NCI-H226 (cell line): ENCODE measurements at regions not wholly inside any gene's neighbourhood (a gene's known extent, or its start where the extent isn't known, plus 50 kb on each side); places are given as distances from the start of the nearest gene placed in this dataset.

Source experiments
- DNase-seq: peaks from one replicate; pipeline ENCODE4 v3.0.0-alpha.2; 2015

DNA sequence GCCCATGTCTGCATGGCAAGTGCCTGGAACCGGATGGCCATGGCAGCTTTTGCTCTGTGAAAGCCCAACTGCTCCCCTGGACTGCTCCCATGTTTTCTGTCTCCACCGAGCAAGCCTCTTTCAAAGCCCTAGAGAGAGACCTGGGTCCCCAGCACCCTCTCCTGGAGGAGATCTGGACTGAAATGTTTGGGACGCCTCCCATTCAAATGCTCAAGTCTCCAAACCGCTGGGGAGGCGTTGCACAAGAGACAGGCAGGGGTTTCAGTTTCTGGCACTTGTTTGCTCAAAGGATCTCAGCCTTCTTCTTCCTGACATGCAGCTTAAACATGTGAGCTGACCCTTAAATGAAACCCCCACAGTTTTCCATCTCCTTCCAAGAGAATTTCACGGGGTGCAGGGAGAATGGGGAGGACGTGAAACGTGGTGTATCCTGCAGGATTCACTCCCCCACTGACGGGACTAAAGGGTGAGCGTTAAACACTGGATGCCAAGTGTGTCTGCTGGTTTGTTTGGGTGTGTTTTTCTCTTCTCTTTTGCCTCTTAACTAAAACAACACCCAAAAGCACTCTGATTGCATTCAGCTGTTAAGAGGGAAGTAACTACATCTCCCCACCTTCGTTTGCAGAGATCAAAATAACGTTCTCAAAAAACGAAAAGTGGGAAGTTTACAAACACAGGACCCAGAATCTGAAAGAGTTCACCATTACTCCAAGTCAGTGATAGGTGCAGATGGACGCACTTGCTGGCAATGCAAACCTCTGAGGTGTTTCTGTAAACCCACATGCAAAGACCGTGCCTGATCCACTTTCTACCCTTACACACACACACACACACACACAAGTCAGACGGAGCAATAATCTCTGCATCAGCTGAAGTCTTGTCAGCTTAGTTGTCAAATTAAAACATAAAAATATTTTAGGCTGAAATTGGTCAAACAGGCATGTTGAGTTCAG lies 256.9 kb downstream of the C16orf95 start:
- DNase-seq = no peak

- DNase-seq = no peak
Observed at GRCh38 chr16:87061243-87061920, 255.8 kb downstream of the C16orf95 start.

DNA sequence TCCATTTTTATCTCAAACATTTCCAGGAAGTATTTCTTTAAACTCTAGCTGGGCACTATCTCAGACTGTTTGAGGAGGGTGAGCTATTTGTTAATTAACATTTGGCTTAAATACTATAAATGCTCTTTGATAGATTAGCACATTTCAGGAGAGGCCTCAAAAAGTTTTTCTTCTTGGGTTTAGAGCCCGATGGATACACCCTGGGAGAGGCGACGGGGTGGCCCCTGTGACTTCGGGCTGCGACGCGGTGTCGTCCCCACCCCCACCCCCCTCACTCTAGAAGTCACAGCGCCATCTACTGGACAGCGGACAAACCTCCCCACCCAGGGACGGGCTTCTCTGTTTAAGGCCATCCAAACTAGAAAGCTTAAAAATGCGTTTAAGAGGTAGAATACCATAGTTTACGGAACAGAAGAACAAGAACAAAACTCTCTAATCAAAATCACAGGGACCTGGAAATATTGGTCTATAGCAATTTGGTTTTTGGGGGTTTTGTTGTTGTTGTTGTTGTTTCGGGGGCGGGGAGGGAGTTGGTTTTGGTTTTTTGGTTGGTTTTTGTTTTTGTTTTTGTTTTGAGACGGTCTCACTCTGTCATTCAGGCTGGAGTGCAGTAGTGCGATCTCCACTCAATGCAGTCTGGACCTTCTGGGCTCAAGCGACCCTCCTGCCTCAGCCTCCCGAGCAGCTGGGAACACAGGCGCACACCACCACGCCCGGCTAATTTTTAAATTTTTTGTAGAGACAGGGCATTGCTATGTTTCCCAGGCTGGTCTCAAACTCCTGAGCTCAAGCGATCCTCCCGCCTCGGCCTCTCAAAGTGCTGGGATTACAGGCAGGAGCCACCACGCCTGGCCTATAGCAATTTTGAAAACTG lies 254.4 kb downstream of the C16orf95 start:
- peak; percentile 30 for DNase-seq

DNA sequence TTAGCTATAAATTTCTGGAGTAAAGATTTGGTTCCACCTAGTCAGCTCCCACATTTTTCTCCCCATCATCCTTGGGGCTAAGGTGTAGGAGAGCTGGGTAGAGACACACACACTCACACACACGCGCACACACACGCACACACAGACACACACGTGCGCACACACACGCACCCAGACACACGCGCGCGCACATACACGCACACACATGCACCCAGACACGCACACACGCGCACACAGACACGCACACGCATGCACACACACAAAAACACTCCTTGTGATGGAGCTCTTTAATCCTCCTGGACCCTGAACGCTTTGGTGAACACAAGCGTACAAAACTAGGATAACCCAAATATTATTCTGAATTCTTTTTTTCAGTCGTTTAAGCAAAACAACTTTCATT lies 253.6 kb downstream of the C16orf95 start:
- DNase-seq = no peak

DNA sequence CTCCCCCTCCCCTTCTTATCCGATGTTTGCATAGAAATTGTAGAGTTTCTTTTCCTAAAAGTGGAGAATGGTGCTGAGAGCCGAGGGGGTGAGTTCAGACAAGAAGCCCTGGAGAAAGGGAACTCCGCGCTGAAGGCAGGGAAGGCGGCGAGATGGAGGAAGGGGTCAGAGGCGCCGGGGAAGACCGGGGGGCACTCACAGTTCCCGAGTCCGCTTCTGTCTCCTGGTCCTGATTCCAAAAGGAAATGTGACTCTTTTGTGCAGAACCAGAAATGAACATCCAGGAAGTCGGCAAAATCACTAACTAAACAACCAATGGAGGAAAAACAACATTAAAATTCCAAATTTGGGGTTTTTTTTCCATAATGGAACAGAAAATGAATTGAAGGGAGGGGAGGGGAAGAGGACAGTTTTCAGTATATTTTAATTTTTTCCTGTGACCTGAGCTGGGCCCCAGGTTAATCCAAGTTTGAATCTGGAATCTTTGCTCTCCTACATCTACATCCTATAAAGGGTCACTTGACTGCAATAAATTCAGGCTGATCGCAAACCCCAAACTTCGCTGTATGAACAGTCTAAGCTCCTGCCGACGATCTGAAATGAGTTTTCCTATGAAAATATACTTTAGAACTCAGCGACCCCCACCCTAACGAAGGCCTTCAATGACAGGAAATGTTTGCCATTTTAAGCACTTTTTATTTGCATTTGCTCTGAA lies 252.3 kb downstream of the C16orf95 start:
- DNase-seq = no peak

GRCh38 chr16:87065446-87066132 lies 251.6 kb downstream of the C16orf95 start:
- DNase-seq = no peak

DNA sequence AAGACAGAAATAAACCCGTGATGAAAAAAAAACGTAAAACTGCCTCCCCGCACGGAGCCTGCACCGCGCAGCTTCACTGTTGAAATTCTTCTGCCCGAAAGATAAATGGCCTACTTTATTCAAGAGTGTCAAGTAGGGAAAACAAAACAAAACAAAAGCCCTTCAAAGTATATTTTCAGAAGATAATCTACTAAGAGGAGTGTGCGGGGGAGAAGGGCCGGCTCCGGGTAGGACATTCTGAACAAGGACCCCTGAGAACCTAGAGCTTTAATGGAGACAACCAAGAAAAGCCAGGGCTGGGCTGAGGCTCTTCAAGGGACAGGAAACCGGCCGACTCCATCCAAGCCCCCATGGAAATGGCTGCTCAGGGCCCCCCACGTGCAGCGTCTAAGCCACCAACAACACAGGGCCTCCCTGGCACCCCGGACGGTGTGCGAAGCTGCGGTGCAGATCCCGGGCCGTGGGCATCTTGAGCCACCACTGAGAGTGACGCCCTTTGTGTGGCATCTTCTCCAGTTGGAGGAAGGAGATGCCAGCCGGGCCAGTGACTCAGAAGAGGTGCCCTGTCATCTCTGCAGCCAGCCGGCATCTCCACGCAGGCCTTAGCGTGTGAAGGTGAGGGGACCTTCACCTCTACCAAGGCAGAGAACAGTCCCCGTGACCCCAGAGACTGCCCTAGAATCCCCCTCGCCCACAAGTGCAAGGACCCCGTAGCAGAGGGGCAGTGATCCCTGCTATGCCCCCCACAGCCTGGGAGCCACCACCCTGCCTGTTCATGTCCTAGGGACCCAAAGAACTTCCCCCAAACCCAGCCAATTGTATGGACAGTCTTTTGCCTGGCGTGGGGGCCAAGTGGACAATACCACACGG lies 250.8 kb downstream of the C16orf95 start:
- DNase-seq = no peak

DNA sequence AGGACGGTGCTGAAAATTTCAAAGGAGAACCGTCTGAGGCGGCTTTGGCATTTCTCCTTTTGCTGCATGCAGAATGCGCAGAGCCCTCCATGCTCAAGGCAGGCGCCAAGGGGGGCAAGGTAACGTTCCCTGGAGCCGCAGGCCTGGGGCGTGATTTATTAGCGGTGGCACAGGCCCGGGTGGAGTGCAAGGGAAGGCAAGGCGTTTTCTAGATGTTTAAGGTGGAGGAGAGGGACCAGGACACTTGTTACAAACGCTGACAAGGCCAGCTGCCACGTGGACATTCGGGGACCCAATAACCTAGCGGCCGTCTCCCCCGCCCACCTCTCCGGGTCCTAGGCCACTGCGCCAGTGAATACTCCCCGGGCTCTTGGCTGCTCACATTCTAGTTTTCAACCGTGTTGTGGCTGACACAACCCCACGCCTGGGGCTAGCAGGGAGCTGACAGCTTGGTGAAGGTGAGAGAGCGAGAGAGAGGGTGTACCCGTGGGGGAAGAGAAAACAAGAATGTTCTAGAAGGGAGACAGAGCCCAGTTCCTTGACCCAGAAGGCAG lies 250.1 kb downstream of the C16orf95 start:
- no peak for DNase-seq

GRCh38 chr16:87067836-87068761 lies 249.1 kb downstream of the C16orf95 start:
- no peak for DNase-seq

DNA sequence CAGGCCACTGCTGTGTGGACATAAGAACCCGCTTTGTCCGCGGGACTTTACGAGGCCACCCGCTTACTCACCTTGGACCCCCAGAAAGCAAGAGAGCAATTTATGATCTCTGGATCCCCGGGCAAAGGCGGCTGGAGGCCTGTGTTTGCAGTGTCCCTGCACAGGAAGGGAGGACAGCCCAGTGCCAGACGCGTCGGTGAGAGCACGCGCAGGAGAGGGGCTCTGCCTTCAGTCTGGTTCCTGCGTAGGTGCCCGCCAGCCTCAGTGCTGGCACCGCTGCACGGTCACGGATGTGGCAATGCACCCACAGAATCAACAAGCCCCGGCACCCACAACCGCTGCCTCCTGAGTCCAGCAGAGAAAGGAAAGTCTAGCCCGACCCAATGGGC lies 248.4 kb downstream of the C16orf95 start:
- no peak for DNase-seq

GRCh38 chr16:87070657-87071056 lies 246.5 kb downstream of the C16orf95 start:
- no peak for DNase-seq

- no peak for DNase-seq
Observed at GRCh38 chr16:87072101-87072500, 245.1 kb downstream of the C16orf95 start.

DNA sequence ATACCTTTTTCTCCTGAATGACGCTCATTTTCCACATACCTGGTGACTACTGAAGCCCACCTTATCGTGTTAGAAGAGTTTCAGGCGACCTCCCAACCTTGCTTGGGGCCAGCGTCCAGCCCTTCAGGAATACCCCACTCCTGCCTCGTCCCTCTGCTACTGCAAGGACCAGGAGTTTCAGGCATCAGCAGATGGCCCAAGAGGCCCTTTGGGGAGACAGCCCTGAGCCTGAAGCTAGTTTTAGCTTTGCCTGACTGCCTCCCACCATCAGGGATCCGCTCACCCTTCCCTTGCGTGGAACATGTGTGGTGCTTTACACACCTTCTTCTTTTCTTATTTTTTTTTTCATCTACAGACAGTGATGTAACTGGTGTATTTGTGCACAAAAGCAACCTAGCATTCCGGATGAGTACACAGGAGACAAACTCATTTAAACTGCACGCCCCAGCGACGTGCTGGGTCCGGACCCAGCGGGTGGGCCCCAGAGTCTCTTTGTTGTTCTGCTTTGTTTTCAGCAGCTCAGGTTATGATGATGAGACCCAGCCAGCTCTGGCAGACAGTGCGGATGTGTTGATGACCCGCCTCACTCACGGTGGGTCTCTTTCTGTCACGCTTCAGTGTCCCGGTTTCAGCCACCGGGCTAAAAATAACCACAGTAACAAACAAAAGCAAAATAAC lies 242.4 kb downstream of the C16orf95 start:
- no peak for DNase-seq

DNA sequence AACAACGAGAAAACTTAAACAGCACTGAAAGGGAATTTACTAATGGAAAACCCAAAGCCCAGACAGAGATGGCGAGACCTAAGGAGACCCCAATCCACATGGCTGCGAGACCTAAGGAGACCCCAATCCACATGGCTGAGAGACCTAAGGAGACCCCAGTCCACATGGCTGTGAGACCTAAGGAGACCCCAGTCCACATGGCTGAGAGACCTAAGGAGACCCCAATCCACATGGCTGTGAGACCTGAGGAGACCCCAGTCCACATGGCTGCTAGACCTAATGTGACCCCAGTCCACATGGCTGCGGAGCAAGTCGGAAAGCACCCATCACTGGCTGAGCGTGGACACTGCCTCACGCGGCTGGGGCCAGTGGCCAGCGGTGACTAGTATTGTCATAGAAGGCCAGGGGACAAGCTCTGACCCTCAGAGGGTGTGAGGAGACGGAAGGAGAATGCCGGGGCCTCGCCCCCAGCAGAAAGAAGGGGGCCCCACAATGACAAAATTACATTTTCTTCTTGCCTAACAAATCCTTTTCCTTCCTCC lies 241.8 kb downstream of the C16orf95 start:
- DNase-seq = no peak

DNA sequence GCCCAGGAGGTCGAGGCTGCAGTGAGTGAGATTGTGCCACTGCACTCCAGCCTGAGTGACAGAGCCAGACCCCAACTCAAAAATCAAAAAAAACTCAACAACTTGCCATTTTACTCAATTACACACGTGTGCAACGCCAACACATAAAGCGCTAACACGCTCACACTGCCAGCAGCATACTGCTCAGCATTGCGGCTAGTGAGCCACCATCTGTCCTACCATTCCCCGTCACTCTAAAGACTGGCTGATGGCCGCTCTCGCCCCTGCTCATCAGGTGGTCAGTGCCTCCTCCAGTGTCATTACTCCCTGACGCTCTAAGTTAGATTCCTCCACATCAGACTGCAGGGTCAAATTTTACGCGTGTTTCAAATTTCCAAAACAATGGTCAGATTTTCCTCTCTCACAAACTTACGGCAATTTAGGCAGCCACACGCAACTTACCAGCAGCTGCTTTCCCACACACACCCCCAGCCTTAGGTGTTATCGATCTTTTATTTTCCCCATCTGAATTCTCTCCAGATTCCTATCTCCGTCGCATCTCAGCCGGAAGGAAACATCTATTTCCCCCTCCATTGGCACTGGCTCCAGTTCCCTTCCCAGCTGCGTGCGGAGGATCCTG lies 240.8 kb downstream of the C16orf95 start:
- no peak for DNase-seq

GRCh38 chr16:87076950-87077749 lies 240.0 kb downstream of the C16orf95 start:
- peak; percentile 56 for DNase-seq

DNA sequence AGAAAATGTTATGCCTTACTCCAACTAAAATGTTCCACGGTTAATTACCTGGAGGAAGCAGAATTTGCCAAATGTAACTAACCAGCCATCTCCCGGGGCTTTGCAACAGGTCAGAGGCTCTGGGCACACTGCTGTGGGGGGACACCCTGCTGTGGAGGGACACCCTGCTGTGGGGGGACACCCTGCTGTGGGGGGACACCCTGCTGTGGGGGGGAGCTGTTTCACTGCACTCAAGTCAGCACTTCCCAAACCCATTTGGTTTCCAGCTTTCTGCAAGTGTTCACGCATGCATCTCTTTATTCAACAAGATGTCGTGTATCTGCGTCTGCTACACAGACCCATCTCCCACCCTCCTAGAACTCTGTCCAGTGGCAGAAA lies 239.5 kb downstream of the C16orf95 start:
- no peak for DNase-seq
